HUES6 (cell line): ENCODE measurements at regions not wholly inside any gene's neighbourhood (a gene's known extent, or its start where the extent isn't known, plus 50 kb on each side); places are given as distances from the start of the nearest gene placed in this dataset.

ENCODE experiments used
- H3K27ac ChIP-seq: 2 replicates; pipeline ENCODE4 v1.7.0; 2013; ENCODE audit warnings: low read depth, mild to moderate bottlenecking, low read length, inconsistent platforms
- H3K27me3 ChIP-seq: 2 replicates; pipeline ENCODE4 v1.6.1; 2013; ENCODE audit warnings: low read length; ENCODE audit not compliant: control insufficient read depth, insufficient read depth
- H3K36me3 ChIP-seq: 2 replicates; pipeline ENCODE4 v1.6.1; 2013; ENCODE audit warnings: low read length; ENCODE audit not compliant: control insufficient read depth, insufficient read depth
- H3K4me1 ChIP-seq: 2 replicates; pipeline ENCODE4 v1.6.1; 2013; ENCODE audit warnings: low read length; ENCODE audit not compliant: control insufficient read depth, insufficient read depth
- H3K4me3 ChIP-seq: 2 replicates; pipeline ENCODE4 v1.5.1; 2013; ENCODE audit warnings: low read depth, low read length
- H3K9ac ChIP-seq: one replicate; pipeline ENCODE4 v1.6.1; 2013; ENCODE audit warnings: mild to moderate bottlenecking, low read length
- H3K9me3 ChIP-seq: 2 replicates; pipeline ENCODE4 v1.6.1; 2013; ENCODE audit warnings: low read depth, low read length; ENCODE audit not compliant: control insufficient read depth, insufficient read depth

GRCh38 chr22:48709976-48710375 is 1117.7 kb downstream of the BRD1 start:
- Histone ChIP-seq H3K27me3 (no peaks in the 10 kb centered on the region), H3K4me3 (no peak overlapping the region), H3K27ac (no peak overlapping the region), H3K36me3 (no peaks in the 10 kb centered on the region), H3K9me3 (no peaks in the 10 kb centered on the region), H3K4me1 (no peaks in the 10 kb centered on the region), H3K9ac (no peak overlapping the region)

DNA sequence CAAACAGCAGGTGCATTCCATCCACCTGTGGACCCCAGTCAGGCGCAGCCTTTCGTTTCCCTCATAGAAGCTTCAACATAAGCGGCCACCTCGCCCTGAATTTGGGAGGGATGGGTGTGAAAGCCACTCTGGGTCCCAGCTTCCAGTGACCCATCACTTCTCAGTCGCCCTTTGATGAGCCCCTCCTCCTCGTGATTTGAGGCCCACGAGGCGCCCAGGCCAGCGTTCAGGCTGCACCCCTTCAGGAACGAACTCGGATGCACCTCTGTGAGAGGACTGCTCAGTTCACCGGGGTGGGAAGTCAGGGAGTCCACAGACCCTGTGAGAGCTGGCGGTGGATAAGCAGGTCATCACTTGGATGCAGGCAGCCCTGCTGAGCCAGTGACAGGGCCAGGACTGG is 1118.2 kb downstream of the BRD1 start:
- H3K4me3 ChIP-seq: no peak overlapping the region
- H3K36me3 ChIP-seq: no peaks in the 10 kb centered on the region
- no peak overlapping the region for H3K27ac ChIP-seq
- no peak overlapping the region for H3K9ac ChIP-seq
- no peaks in the 10 kb centered on the region for H3K9me3 ChIP-seq
- no peaks in the 10 kb centered on the region for H3K27me3 ChIP-seq
- H3K4me1 ChIP-seq: no peaks in the 10 kb centered on the region

GRCh38 chr22:48708558-48709245 is 1119.0 kb downstream of the BRD1 start:
- no peaks in the 10 kb centered on the region for H3K27me3 ChIP-seq
- no peak overlapping the region for H3K4me3 ChIP-seq
- H3K9me3 ChIP-seq: no peaks in the 10 kb centered on the region
- H3K36me3 ChIP-seq: no peaks in the 10 kb centered on the region
- H3K4me1 ChIP-seq: no peaks in the 10 kb centered on the region
- no peak overlapping the region for H3K9ac ChIP-seq
- H3K27ac ChIP-seq: no peak overlapping the region

GRCh38 chr22:48707763-48708557 is 1119.7 kb downstream of the BRD1 start:
- H3K9me3 ChIP-seq: no peaks in the 10 kb centered on the region

GRCh38 chr22:48706934-48707762 is 1120.5 kb downstream of the BRD1 start:
- H3K36me3 ChIP-seq: no peaks in the 10 kb centered on the region
- H3K4me1 ChIP-seq: peaks cover 2% of the 10 kb centered on the region; the same call in 1 of the 2 replicates
- no peaks in the 10 kb centered on the region for H3K9me3 ChIP-seq
- H3K9ac ChIP-seq: no peak overlapping the region
- no peak overlapping the region for H3K27ac ChIP-seq
- no peaks in the 10 kb centered on the region for H3K27me3 ChIP-seq
- no peak overlapping the region for H3K4me3 ChIP-seq

More at GRCh38 chr22:48707763-48708557, 1119.7 kb downstream of the BRD1 start:
- Histone ChIP-seq H3K27me3 (no peaks in the 10 kb centered on the region), H3K4me3 (no peak overlapping the region), H3K4me1 (no peaks in the 10 kb centered on the region; the same call in 1 of the 2 replicates), H3K36me3 (no peaks in the 10 kb centered on the region), H3K9ac (no peak overlapping the region), H3K27ac (no peak overlapping the region)

- H3K27me3 ChIP-seq: no peaks in the 10 kb centered on the region
- H3K4me1 ChIP-seq: peaks cover 2% of the 10 kb centered on the region; the same call in 1 of the 2 replicates
- H3K36me3 ChIP-seq: no peaks in the 10 kb centered on the region
- no peak overlapping the region for H3K27ac ChIP-seq
- no peak overlapping the region for H3K9ac ChIP-seq
- no peaks in the 10 kb centered on the region for H3K9me3 ChIP-seq
- H3K4me3 ChIP-seq: no peak overlapping the region
These were observed 1121.6 kb downstream of the BRD1 start for GRCh38 chr22:48705917-48706605.

- H3K27ac ChIP-seq: no peak overlapping the region
- H3K9me3 ChIP-seq: no peaks in the 10 kb centered on the region
- peaks cover 2% of the 10 kb centered on the region; the same call in 1 of the 2 replicates for H3K4me1 ChIP-seq
- no peak overlapping the region for H3K9ac ChIP-seq
- H3K36me3 ChIP-seq: no peaks in the 10 kb centered on the region
- H3K27me3 ChIP-seq: no peaks in the 10 kb centered on the region
- H3K4me3 ChIP-seq: no peak overlapping the region
These were observed 1122.3 kb downstream of the BRD1 start for GRCh38 chr22:48705159-48705916.

DNA sequence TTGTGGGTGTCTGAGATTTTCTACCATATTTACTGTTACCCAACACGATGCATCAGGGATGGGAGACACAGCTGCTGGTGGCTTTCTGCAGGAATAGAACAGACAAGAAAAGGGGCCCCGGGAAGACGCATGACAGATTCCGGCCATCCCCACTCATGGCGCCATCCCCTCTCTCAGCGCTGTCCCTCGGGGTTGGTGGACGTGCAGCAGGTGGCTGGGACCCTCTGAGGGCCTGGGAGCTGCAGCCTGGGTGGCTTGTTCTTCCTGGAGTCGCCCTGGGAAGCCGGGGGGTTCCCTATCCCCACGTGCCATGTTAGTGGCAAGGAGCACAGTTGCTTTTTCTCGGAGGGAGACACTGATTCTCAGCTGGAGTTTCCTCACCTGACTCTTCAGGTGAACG is 1123.3 kb downstream of the BRD1 start:
- H3K27ac ChIP-seq: no peak overlapping the region

DNA sequence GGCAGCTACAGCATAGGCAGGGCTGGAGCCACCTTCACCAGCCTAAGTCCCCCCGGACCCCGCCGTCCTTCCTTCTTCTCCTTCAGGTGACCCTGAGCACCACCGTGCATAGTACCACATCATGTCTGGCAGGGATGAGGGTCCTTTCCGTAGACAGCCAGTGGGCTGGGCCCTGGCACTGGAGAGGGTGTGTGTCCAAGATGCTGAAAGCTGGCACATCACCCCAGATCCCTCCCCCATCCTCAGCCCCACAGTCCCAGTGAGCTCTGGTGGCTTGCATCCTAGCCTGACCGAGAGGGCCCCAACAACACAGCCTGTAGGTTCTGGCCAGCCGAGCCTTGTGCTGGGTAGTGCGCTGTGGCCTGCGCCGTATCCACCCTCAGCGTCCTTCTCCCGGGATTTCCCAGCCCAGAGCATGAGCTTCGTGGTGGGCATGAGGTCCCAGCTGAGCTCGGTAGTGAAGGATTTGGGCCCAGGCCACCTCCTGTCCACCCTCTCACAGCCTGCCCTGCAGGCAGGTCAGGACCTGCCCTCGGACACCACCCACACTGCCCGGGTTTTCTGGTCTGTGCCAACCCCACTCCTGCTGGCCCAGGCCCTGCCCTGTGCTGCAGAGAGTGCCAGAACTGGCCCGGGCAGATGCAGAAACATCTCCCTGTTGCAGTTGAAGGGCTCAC is 1124.3 kb downstream of the BRD1 start:
- H3K4me1 ChIP-seq: peaks cover 2% of the 10 kb centered on the region; the same call in 1 of the 2 replicates
- no peaks in the 10 kb centered on the region for H3K36me3 ChIP-seq
- no peak overlapping the region for H3K4me3 ChIP-seq
- no peak overlapping the region for H3K27ac ChIP-seq
- H3K9me3 ChIP-seq: no peaks in the 10 kb centered on the region
- no peak overlapping the region for H3K9ac ChIP-seq
- no peaks in the 10 kb centered on the region for H3K27me3 ChIP-seq

More for the DNA sequence above, 1123.3 kb downstream of the BRD1 start:
- Histone ChIP-seq H3K9me3 (no peaks in the 10 kb centered on the region), H3K4me1 (peaks cover 2% of the 10 kb centered on the region; the same call in 1 of the 2 replicates), H3K9ac (no peak overlapping the region), H3K27me3 (no peaks in the 10 kb centered on the region), H3K4me3 (no peak overlapping the region), H3K36me3 (no peaks in the 10 kb centered on the region)
